NCI-H82 (cell line): ENCODE measurements at regions not wholly inside any gene's neighbourhood (a gene's known extent, or its start where the extent isn't known, plus 50 kb on each side); places are given as distances from the start of the nearest gene placed in this dataset.

Experiments used
- DNase-seq: peaks from one replicate; lab custom pipeline; 2025; lab: John Stamatoyannopoulos, UW

- DNase-seq = no peak
Observed at GRCh38 chr3:3629911-3630310, 169.3 kb upstream of the LRRN1 start.

- no peak for DNase-seq
Observed at GRCh38 chr3:3628676-3629328, 170.4 kb upstream of the LRRN1 start.

DNA sequence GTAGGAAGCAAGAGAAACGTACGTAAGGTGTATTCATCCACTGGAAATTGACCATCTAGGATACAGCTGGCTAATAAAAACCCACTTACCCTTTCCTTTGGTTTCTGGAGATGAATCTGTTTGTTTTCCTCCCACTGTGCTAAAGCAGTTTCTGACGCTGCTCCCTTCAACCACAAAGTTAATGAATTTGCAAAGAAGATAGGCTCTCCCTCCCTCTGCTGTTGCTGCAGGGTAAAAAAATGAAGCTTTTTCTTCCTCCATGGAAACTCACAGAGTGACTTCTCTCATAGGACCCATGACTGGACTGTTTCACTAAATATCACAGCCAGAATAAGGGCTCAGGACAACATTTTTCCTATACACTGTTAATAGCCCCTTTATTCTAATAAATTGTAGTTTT is 172.1 kb upstream of the LRRN1 start:
- DNase-seq = no peak

DNA sequence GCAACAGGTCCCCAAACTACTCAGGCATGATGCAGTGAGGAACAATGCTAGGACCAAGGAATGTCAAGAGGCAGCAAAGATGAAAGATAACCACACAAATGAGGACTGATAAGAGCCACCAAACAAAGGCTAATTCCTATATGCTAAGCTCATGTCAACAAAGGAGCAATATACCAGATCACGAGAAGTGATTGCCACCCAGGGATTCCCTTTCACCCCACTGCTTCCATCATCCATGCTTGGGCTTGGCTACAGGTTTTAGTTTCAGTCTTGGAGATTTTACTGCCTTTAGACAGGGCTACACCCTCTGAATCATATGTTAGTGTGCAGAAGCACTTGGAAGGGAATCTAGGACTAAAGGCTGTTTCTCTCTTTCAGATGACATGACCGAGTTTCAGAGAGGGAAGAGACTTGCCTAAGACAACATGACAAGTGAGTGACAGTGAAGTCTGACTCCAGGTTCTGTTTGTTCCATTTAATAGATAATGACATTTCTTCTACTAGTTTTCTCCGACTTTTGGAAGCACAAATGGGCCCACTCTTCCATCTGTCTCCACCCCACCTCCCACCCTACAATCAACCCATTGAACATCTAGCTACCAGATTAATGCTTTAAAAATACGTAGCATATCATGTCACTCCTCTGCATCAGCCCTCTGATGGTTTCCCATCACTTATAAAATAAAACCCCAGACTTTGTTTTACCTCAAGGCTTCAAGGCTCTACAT is 173.5 kb upstream of the LRRN1 start:
- no peak for DNase-seq

GRCh38 chr3:3619815-3620214 is 179.4 kb upstream of the LRRN1 start:
- DNase-seq = no peak

GRCh38 chr3:3618623-3619022 is 180.6 kb upstream of the LRRN1 start:
- no peak for DNase-seq

GRCh38 chr3:3615533-3615932 is 183.7 kb upstream of the LRRN1 start:
- no peak for DNase-seq

DNA sequence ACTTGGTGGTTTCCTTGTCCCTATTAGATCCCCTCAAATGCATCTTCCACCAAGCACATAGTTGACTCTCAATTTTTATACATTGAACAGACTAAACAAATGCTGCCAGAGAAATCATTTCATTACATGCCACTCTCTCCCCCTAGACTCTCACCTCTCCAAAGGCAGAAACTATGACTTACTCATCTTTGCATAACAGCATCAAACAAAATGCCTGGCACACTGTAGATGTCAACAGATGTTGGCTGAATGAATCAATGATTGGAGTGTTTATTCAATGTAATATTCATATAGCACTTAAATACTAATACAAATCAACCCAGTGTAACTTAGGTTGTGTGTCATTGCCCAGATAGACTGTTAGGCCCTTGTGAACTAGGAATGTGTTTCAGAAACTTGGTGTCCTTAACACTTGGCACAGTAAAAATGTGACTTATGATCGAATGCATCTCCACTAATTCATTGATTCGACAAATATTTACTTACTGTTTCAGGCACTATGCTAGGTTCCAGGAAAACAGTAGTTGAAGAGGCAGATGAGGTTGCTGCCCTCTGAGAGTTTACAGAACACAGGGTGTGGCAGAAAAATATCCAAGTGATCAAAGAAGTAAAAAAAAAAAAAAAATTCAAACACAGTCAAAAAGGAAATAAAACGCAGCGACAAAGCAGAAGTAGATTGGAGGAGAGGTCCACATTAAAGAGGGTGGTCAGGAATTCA is 188.5 kb upstream of the LRRN1 start:
- no peak for DNase-seq

GRCh38 chr3:3606321-3606720 is 192.9 kb upstream of the LRRN1 start:
- DNase-seq = no peak

DNA sequence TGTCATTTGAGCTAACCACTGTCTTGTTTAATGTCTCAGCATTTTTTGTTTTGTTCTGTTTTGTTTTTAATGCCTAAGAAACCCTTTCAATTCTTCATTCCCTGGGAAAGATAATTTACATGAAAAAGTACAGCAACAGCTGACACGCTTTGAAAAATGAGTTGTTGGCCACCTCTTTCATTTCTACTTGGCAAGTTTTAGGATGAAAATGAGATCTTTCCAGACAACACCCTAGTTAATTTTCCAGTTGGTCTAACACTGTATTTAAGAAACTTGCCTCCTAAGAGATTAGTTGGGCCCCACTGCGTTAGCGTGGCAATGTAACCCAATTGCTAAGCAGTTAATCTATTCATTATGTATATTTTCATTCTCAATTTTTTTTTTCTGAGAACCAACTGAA is 194.0 kb upstream of the LRRN1 start:
- no peak for DNase-seq

- no peak for DNase-seq
Observed at GRCh38 chr3:3603351-3603750, 195.9 kb upstream of the LRRN1 start.

GRCh38 chr3:3600665-3601340 is 198.4 kb upstream of the LRRN1 start:
- no peak for DNase-seq

- DNase-seq = no peak
Observed at GRCh38 chr3:3599016-3599415, 200.2 kb upstream of the LRRN1 start.

- no peak for DNase-seq
Observed at GRCh38 chr3:3594986-3595385, 204.2 kb upstream of the LRRN1 start.

- DNase-seq = no peak
Observed at GRCh38 chr3:3589715-3590130, 209.5 kb upstream of the LRRN1 start.

DNA sequence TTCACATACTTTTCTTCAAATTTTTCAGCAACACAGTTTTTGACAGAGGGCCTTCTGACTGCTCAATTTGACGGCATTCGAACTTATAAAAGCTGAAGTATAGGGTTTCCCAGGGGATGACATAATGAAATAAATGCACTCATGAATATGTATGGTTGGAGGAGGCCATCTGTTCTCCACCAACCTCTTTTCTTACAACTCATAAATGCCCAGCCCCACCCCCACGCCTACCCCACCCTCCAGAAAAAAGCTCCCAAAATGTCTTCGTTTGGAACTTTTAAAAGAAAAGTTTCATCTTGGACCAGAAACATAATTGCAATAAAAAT is 211.6 kb upstream of the LRRN1 start:
- no peak for DNase-seq

DNA sequence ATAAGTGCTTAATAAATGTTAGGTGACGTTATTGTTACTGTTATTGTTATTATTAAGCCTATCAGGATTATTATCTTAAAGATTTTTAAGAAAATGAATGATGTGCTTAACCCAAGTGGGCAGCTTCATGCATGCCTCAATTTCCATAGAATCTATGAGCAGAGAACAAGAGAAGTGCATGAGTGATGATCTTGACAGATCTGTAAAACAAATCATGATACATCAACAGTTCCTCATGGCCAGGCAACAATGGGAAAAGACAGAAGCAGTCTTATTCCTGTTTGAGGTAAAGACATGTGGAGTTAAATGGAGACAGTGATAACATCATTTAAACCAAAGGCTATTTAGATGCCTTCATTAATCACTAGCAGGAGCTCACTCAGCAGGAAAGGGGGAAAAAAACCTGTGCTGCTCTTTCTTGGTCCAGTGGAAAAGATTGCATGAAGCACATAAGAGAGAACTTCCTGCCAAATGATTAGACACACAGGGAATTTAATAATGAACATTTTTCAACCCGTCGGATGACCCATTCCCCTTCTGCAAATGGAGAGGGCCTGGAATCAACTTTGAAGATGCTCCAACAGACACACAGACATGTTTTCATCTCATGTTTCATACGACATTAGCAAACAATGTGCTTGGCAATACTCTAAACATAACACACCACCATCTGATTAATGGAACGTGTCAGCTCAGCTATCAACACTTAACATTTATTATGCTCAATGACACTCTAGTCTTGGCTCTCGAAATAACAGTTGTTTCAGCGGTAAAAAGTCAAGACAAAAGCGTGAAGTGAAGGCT is 212.2 kb upstream of the LRRN1 start:
- DNase-seq = no peak

DNA sequence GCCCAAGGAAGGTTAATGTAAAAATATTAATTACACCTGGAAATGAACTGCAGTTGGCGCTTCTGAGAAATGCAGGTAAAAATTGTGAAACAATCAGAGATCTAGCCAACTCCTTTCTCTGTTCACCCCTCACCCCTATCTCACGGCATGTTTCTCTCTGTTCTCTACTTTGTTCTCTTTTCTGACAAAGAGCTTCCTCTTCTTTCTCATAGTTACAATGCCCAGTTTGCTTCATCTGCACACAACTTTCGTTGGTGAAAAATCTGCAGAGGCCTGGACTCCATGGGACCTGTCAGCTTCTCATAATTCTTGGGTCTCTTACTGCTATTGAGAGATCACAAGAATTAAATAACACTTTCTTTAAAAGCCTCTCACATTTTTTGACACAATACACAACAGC is 212.9 kb upstream of the LRRN1 start:
- no peak for DNase-seq

- DNase-seq = no peak
Observed at GRCh38 chr3:3579658-3580057, 219.6 kb upstream of the LRRN1 start.

DNA sequence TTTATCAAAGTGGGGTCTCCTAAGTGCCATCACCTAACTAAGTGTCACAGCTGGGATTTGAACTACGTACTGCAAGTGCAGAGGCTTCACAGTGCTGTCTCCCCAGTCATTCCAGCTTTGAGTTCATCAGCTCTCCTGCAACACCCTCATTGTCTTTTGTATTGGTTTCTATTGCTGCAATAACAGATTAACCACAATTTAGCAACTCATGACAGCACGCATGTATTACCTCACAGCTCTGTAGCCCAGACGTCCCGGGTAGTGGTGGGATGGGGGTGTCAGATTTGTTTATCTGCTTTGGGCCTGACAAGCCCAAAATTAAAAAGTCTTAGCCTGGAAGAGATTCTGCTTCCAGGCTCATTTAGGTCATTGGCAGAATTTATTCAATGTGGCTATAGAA is 220.5 kb upstream of the LRRN1 start:
- no peak for DNase-seq

GRCh38 chr3:3577823-3578222 is 221.4 kb upstream of the LRRN1 start:
- DNase-seq = no peak

GRCh38 chr3:3573341-3573740 is 225.9 kb upstream of the LRRN1 start:
- DNase-seq = no peak
